Skin epidermis (tissue), 12 donors: ENCODE measurements at regions not wholly inside any gene's neighbourhood (a gene's known extent, or its start where the extent isn't known, plus 50 kb on each side); places are given as distances from the start of the nearest gene placed in this dataset.
"Not testable (repeated sequence)": the region's sequence is repeated elsewhere in the genome, so short reads cannot be mapped to it uniquely, and the experiment has no call there.

Source experiments
- H3K27ac ChIP-seq, 21 experiments: fragments of 200-600 bp; sonication (generic) in 11 of 21; one replicate each; pipeline ENCODE4 v1.5.0; 2020; ENCODE audit warnings: mild to moderate bottlenecking in 3 of 21, inconsistent platforms in 2 of 21, moderate library complexity in 2 of 21
- H3K4me3 ChIP-seq, 7 experiments: fragments of 200-600 bp; sonication (generic) in 2 of 7; one replicate each; pipeline ENCODE4 v1.5.0; 2020; ENCODE audit warnings: inconsistent platforms in 2 of 7, mild to moderate bottlenecking in 2 of 7, moderate library complexity in 1 of 7

- Histone ChIP-seq H3K4me3 (no peak overlapping the region), H3K27ac (peak overlapping the region in 3 of 21 experiments; percentile 20 to 47 (median 23))
Measured at GRCh38 chr6:51273228-51273961, 454.7 kb downstream of the TFAP2B start.

DNA sequence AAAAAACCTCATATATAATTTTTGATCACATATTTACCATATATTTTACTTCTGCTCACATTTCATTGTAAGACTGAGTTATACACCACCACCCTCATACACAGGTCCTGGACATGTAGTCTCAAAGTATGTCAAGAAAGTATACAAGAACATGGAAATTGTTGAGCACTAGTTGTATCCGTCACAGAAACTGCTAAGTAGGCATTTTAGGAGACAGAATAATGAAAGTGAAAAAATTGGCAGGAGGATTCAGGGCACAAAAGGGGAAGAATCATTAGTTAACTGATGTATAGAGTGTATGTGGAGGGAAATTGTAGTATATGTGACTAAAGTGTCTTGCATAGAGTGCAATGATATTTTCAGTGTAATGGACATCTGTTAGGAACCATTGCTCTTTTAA, 458.8 kb downstream of the TFAP2B start:
- Histone ChIP-seq H3K4me3 (no peak overlapping the region), H3K27ac (no peak overlapping the region)

DNA sequence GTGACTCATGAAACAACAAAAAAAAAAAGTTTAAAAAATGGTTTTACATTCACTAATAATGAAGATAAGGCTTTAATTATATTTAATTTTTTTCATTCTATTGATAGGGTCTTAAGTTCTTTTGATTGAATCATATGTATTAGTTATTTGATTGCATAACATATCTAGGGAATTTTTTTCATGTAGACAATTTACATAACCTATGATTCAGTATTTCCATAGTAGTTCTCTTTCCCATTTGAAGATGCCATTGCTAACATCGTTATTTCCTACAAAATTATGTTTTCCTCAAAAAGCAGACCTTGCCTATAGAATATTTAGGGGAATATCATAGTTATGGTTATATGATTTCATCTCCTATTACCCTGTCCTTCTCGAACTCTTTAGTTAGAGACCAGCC, 463.4 kb downstream of the TFAP2B start:
- no peak overlapping the region for H3K4me3 ChIP-seq
- H3K27ac ChIP-seq: no peak overlapping the region

GRCh38 chr6:51283723-51284355, 465.2 kb downstream of the TFAP2B start:
- H3K4me3 ChIP-seq: no peak overlapping the region

GRCh38 chr6:51285876-51286275, 467.2 kb downstream of the TFAP2B start:
- H3K4me3 ChIP-seq: no peak overlapping the region
- no peak overlapping the region for H3K27ac ChIP-seq

More at GRCh38 chr6:51283723-51284355, 465.2 kb downstream of the TFAP2B start:
- H3K27ac ChIP-seq: no peak overlapping the region

GRCh38 chr6:51289041-51289440, 470.4 kb downstream of the TFAP2B start:
- Histone ChIP-seq H3K27ac (no peak overlapping the region), H3K4me3 (no peak overlapping the region)

GRCh38 chr6:51292659-51293058, 474.0 kb downstream of the TFAP2B start:
- no peak overlapping the region for H3K4me3 ChIP-seq
- H3K27ac ChIP-seq: no peak overlapping the region

GRCh38 chr6:51299621-51300380, 481.1 kb downstream of the TFAP2B start:
- peak overlapping the region in 7 of 21 experiments; percentile 6 to 63 (median 56) for H3K27ac ChIP-seq
- H3K4me3 ChIP-seq: no peak overlapping the region

DNA sequence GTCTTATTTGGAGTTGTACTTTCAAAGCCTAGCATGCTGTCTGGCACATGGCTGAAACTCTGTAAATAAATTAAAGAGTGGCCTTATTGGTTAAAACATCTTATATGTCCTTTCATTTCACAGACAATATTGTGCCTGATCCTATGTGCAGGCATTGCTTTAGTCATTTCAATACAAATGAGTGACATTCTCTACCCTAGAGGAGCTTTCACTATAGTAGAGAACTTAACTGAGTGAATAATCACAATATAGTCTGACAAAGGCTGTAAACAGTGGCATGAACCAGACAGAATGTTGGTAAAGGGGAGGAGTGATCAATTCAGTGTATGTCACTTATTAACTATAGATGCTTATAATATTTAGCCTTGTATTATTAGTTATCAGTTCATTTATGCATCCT, 481.8 kb downstream of the TFAP2B start:
- peak overlapping the region in 6 of 21 experiments; percentile 6 to 63 (median 42) for H3K27ac ChIP-seq
- H3K4me3 ChIP-seq: no peak overlapping the region

DNA sequence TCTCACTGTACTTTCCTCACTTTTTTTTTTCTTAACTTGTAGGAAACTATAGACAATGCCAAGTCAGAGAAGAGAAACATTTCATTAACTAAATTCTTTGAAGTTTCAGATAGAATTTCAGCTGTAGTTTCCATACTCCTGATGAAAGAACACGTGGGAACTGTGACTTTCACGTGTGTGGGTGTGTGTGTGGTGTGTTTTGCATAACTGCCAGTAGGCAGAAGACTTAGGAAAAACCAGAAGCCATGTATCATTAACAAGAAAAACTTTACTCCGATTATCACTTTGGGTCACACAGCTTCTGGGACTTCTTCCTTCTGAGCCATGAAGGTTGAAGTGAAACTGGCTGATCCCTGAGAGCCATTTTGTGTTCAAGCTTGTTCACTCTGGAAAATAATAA, 483.3 kb downstream of the TFAP2B start:
- H3K27ac ChIP-seq: peak overlapping the region in 3 of 21 experiments; percentile 11 to 40 (median 18)
- no peak overlapping the region for H3K4me3 ChIP-seq

DNA sequence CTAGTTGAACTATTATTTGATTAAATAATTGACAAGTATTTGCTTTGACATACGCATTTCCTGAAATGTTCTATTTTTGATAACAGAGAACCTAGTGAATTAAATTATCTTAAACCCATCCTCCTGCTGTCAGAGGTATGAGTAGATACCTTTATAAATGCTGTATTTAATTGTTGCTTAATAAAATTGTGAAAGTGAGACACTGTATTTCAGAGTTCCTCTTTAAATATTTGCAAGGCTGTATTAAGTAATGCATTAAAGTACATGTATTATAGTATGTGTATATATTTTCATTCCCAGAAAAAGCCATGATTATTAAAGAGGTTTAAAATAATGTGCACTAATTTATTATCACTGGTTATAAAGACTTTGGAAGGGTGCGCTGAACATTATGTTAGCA, 483.8 kb downstream of the TFAP2B start:
- Histone ChIP-seq H3K4me3 (no peak overlapping the region), H3K27ac (peak overlapping the region in 3 of 21 experiments; percentile 11 to 40 (median 18))

- no peak overlapping the region for H3K4me3 ChIP-seq
- H3K27ac ChIP-seq: no peak overlapping the region
Measured at GRCh38 chr6:51303338-51303737, 484.7 kb downstream of the TFAP2B start.

DNA sequence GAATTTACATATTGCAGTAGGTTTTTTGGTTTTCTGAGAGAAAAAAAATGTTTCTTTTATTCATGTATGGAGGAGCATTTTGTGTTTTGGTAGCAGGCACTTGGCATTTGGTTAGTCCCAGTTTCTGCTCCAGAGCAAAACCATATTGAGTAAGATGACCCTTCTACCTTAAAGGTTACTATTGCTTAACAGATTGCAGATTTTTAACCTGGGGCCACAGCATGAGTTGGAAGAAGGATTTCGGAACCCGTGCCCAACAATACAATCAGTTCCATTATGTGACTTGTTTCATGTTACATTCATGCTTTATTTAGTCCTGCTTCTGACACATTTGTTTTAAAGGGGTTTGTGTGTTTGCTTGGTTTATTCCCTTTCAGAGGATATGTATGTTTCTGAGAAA, 496.3 kb downstream of the TFAP2B start:
- H3K4me3 ChIP-seq: no peak overlapping the region
- H3K27ac ChIP-seq: no peak overlapping the region

GRCh38 chr6:51318674-51319073, 500.0 kb downstream of the TFAP2B start:
- no peak overlapping the region for H3K4me3 ChIP-seq
- H3K27ac ChIP-seq: no peak overlapping the region

DNA sequence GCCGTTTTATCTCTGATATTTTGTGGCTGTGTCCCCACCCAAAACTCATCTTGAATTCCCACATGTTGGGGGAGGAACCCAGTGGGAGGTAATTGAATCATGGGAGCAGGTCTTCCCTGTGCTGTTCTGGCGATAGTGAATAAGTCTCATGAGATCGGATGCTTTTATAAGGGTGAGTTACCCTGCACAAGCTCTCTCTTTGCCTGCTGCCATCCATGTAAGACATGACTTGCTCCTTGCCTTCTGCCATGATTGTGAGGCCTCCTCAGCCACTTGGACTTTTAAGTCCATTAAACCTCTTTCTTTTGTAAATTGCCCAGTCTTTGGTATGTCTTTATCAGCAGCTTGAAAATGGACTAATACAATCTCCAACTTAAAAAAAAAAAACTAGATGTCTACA, 502.8 kb downstream of the TFAP2B start:
- not testable (repeated sequence) for H3K27ac ChIP-seq

GRCh38 chr6:51322505-51322904, 503.8 kb downstream of the TFAP2B start:
- no peak overlapping the region for H3K27ac ChIP-seq

More for the DNA sequence above, 502.8 kb downstream of the TFAP2B start:
- H3K4me3 ChIP-seq: not testable (repeated sequence)

DNA sequence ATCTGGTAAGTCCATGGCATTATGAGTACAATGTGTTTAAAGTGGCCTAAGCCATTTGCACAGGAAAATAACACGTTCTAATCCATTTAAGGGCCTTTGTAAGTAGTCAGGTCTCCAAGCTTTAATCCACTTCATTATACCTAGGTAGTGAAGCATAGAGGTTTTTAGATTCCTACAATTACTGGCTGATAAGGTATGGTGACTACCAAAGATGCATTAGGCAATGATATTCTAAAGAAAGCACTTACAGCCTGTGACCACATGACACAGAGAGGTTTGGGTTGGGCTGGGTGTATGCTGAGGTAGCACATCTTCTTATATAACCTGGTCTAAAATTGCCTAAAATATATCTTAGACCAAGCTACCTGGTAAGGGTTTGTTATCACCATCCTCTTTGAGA, 504.4 kb downstream of the TFAP2B start:
- no peak overlapping the region for H3K27ac ChIP-seq
- H3K4me3 ChIP-seq: no peak overlapping the region

More at GRCh38 chr6:51322505-51322904, 503.8 kb downstream of the TFAP2B start:
- no peak overlapping the region for H3K4me3 ChIP-seq

DNA sequence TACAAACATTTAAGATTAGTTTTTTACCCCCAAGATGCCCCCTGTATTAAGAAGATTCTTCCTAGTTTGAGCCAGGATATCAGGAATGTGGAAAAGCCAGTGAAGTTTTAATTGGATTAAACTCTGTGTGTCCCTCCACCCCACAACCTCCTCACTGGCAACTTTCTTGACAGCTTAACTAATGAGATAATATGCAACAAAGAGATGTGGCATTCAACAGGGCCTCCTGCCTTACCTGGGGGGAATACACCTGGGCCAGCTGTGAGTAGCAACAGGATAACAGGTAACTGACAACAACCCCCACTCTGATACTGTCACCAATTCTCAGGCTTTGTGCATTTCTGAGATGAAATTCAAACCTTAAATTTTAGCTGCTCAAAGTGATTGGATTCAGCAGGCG, 512.3 kb downstream of the TFAP2B start:
- Histone ChIP-seq H3K27ac (no peak overlapping the region), H3K4me3 (no peak overlapping the region)

- H3K4me3 ChIP-seq: no peak overlapping the region
- H3K27ac ChIP-seq: no peak overlapping the region
Measured at GRCh38 chr6:51335543-51335942, 516.9 kb downstream of the TFAP2B start.

DNA sequence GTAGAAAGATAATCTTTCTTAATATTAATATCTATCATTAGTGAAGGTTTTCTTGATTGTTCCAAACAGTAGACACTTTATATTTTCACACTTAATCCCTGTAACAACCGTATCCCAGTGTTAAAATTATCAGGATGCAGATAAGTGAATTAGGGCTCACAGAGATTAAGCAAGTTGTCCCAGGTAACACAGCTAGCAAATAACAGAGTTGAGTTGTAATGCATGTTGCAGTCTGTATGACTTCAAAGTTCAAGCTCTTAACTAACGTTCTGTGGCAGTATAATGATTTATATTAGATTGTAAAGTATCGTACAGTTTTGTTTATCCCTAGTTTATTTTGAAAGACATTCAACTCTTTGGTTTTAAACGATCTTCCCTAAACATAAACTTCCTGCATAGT, 517.5 kb downstream of the TFAP2B start:
- no peak overlapping the region for H3K27ac ChIP-seq
- no peak overlapping the region for H3K4me3 ChIP-seq

DNA sequence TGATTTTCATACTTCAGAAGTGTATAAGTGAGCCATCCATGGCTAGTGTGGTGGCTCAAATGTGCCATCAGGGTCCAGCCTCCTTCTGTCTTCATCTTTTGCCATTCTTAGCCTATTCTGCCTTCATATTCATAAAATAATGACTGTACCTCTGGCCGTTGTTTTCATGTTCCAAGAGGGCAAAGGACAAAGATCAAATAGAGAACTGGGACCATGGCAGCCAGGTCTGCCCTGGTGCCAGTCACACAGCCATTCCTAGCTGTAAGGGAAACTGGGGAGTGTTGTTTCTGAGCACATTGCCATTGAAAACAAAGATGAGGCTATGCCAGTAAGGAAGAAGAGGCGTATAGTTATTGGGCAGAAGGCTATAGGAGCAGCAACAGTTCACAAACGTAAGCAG, 518.6 kb downstream of the TFAP2B start:
- H3K4me3 ChIP-seq: no peak overlapping the region

More for the DNA sequence above, 518.6 kb downstream of the TFAP2B start:
- no peak overlapping the region for H3K27ac ChIP-seq
